ENCODE measurements at regions not wholly inside any gene's neighbourhood (a gene's known extent, or its start where the extent isn't known, plus 50 kb on each side); places are given as distances from the start of the nearest gene placed in this dataset.

GRCh38 chr18:11504962-11505361 lies 104.4 kb upstream of the SLC35G4 start:
- TF ChIP-seq CTCF (IDR thresholded peaks at IDR 0.05) (no peak), POLR2A (IDR thresholded peaks at IDR 0.05) (no peak)
- intact Hi-C loops (cut with DNase I): no loop called here
- 30% methylated on average over 4 of the region's 6 CpGs for WGBS (ENCODE audit: insufficient coverage, low coverage, low lambda C conversion rate, missing lambda C conversion rate)
- DNase-seq (no peak), ATAC-seq (no peak)
- Histone ChIP-seq H3K4me3 (no peak overlapping the region), H3K27me3 (no peaks in the 10 kb centered on the region), H3K9me3 (no peaks in the 10 kb centered on the region), H3K36me3 (no peaks in the 10 kb centered on the region), H3K27ac (no peak overlapping the region), H3K4me1 (no peaks in the 10 kb centered on the region)

GRCh38 chr18:11502368-11502767 lies 107.0 kb upstream of the SLC35G4 start:
- H3K36me3 ChIP-seq: no peaks in the 10 kb centered on the region
- H3K4me1 ChIP-seq: no peaks in the 10 kb centered on the region
- no peak for ATAC-seq
- H3K27me3 ChIP-seq: no peaks in the 10 kb centered on the region
- H3K27ac ChIP-seq: no peak overlapping the region
- intact Hi-C loops (cut with DNase I): no loop called here
- WGBS (ENCODE audit: insufficient coverage, low coverage, low lambda C conversion rate, missing lambda C conversion rate): 67% methylated on average over 1 of the region's 1 CpG
- no peak overlapping the region for H3K4me3 ChIP-seq
- TF ChIP-seq CTCF (IDR thresholded peaks at IDR 0.05): no peak
- no peak for TF ChIP-seq POLR2A (IDR thresholded peaks at IDR 0.05)
- no peaks in the 10 kb centered on the region for H3K9me3 ChIP-seq
- no peak for DNase-seq

GRCh38 chr18:11501352-11501751 lies 108.0 kb upstream of the SLC35G4 start:
- Histone ChIP-seq H3K4me3 (no peak overlapping the region), H3K27me3 (no peaks in the 10 kb centered on the region), H3K27ac (no peak overlapping the region), H3K4me1 (no peaks in the 10 kb centered on the region), H3K36me3 (no peaks in the 10 kb centered on the region), H3K9me3 (no peaks in the 10 kb centered on the region)
- no peak for ATAC-seq
- no peak for TF ChIP-seq POLR2A (IDR thresholded peaks at IDR 0.05)
- no peak for TF ChIP-seq CTCF (IDR thresholded peaks at IDR 0.05)
- DNase-seq: no peak
- 72% methylated on average over 4 of the region's 4 CpGs for WGBS (ENCODE audit: insufficient coverage, low coverage, low lambda C conversion rate, missing lambda C conversion rate)
- intact Hi-C loops (cut with DNase I): no loop called here

- TF ChIP-seq POLR2A (IDR thresholded peaks at IDR 0.05): no peak
- no peak for TF ChIP-seq CTCF (IDR thresholded peaks at IDR 0.05)
- Histone ChIP-seq H3K36me3 (no peaks in the 10 kb centered on the region), H3K9me3 (no peaks in the 10 kb centered on the region), H3K27me3 (no peaks in the 10 kb centered on the region), H3K4me3 (no peak overlapping the region), H3K27ac (no peak overlapping the region), H3K4me1 (no peaks in the 10 kb centered on the region)
- peak in 1 of 4 donors; percentile 78 for ATAC-seq
- no peak for DNase-seq
- intact Hi-C loops (cut with DNase I): no loop called here
- 29% methylated on average over 8 of the region's 8 CpGs for WGBS (ENCODE audit: insufficient coverage, low coverage, low lambda C conversion rate, missing lambda C conversion rate)
These were observed 109.0 kb upstream of the SLC35G4 start for GRCh38 chr18:11500153-11501122.

Measured in right lobe of liver (tissue), 6 donors.